ENCODE measurements at regions not wholly inside any gene's neighbourhood (a gene's known extent, or its start where the extent isn't known, plus 50 kb on each side); places are given as distances from the start of the nearest gene placed in this dataset.
"Not testable (repeated sequence)": the region's sequence is repeated elsewhere in the genome, so short reads cannot be mapped to it uniquely, and the experiment has no call there.

DNA sequence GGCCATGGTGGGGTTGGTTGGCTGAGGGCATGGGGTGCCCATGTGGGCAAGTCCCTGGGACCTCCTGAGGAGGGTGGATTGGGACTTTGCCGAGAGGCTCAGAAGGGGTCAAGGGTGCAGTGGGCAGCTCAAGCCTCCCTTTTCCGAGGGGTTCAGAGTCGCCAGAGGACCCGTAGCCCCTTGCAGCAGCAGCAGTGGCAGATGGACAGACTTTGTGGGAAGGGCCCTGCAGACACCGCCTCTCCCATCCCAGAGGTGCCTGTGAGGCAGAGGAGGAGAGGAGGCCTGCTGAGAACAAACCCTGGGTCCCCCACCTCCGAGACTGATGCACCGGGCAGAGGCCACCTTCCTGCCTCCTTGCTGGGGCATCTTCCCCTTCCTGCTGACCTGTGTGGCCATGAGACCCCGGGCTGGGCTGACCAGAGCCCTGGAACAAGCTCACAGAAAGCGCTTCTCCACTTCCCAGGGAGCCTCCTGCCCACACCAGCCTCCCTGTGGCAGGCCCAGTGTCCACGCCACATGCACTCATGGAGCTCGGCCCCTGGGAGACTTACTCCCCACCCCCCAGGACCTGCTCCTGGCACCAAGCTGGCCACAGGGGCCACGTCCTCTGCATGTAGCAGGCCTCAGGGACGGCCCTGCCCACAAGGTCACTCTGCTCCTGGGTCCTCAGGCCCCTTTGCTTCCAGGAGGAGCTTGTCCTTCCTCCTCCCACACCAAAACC lies 116.8 kb downstream of the NPIPB11 start:
- TF ChIP-seq, protein P1, sequence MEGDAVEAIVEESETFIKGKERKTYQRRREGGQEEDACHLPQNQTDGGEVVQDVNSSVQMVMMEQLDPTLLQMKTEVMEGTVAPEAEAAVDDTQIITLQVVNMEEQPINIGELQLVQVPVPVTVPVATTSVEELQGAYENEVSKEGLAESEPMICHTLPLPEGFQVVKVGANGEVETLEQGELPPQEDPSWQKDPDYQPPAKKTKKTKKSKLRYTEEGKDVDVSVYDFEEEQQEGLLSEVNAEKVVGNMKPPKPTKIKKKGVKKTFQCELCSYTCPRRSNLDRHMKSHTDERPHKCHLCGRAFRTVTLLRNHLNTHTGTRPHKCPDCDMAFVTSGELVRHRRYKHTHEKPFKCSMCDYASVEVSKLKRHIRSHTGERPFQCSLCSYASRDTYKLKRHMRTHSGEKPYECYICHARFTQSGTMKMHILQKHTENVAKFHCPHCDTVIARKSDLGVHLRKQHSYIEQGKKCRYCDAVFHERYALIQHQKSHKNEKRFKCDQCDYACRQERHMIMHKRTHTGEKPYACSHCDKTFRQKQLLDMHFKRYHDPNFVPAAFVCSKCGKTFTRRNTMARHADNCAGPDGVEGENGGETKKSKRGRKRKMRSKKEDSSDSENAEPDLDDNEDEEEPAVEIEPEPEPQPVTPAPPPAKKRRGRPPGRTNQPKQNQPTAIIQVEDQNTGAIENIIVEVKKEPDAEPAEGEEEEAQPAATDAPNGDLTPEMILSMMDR (IDR thresholded peaks at IDR 0.05 in 4 of 5, conservative IDR thresholded peaks at IDR 0.05 in 1 of 5): not testable (repeated sequence)
- TF ChIP-seq POLR2A (IDR thresholded peaks at IDR 0.05): not testable (repeated sequence)

Data from gastrocnemius medialis (tissue), 4 donors.